Body of pancreas (tissue), 4 donors: ENCODE measurements at regions not wholly inside any gene's neighbourhood (a gene's known extent, or its start where the extent isn't known, plus 50 kb on each side); places are given as distances from the start of the nearest gene placed in this dataset.

ENCODE experiments used
- POLR2A ChIP-seq, 3 donors: fragments of 450-650 bp; IDR thresholded peaks; one replicate each; pipeline ENCODE4 v1.6.1; 2016; ENCODE audit warnings: antibody characterized with exemption in 3 of 3, mild to moderate bottlenecking in 2 of 3
- TF ChIP-seq, protein P1 (sequence below), 7 experiments: fragments of 450-650 bp in 4 of 7; fragments of 200-600 bp in 3 of 7; sonication (generic) in 3 of 7; IDR thresholded peaks; one replicate each; pipeline ENCODE4 v1.5.1; 2016 to 2019; ENCODE audit warnings: antibody characterized with exemption in 7 of 7

- TF ChIP-seq, protein P1, sequence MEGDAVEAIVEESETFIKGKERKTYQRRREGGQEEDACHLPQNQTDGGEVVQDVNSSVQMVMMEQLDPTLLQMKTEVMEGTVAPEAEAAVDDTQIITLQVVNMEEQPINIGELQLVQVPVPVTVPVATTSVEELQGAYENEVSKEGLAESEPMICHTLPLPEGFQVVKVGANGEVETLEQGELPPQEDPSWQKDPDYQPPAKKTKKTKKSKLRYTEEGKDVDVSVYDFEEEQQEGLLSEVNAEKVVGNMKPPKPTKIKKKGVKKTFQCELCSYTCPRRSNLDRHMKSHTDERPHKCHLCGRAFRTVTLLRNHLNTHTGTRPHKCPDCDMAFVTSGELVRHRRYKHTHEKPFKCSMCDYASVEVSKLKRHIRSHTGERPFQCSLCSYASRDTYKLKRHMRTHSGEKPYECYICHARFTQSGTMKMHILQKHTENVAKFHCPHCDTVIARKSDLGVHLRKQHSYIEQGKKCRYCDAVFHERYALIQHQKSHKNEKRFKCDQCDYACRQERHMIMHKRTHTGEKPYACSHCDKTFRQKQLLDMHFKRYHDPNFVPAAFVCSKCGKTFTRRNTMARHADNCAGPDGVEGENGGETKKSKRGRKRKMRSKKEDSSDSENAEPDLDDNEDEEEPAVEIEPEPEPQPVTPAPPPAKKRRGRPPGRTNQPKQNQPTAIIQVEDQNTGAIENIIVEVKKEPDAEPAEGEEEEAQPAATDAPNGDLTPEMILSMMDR (IDR thresholded peaks at IDR 0.05), result no peak
- TF ChIP-seq POLR2A (IDR thresholded peaks at IDR 0.05), result no peak
These were observed 431.6 kb upstream of the FSHR start for GRCh38 chr2:49585921-49586320.
